DMS 273 (cell line): ENCODE measurements at regions not wholly inside any gene's neighbourhood (a gene's known extent, or its start where the extent isn't known, plus 50 kb on each side); places are given as distances from the start of the nearest gene placed in this dataset.

ENCODE experiments used
- DNase-seq: peaks from one replicate; lab custom pipeline; 2025; ENCODE audit not compliant: unreplicated experiment; lab: John Stamatoyannopoulos, UW

DNA sequence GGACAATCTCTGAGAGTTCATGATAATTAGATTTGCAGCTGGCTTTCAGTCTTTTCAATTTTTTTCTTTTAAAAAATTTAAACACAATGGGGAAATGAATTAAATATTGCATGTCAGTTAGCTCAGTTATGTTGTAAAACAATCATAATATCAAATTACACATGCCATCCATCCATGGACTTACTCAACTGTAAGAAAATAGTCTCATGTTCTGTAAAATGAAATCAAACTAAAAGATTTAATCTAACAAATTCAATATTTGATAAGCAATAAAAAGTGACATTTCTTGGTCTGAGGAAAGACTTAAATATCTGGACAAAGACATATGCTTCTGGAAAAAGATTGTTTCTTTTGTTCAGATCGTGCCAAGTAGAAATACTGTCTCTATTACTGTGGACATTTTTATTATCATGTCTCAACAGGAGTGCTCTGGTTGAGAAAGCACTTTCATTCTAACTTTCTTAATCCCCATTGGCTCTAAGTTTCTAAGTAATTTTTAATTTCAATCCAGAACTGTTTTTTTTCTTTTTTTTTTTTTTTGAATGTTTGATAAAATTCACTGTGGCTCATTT lies 179.2 kb upstream of the FAM3C start:
- no peak for DNase-seq

DNA sequence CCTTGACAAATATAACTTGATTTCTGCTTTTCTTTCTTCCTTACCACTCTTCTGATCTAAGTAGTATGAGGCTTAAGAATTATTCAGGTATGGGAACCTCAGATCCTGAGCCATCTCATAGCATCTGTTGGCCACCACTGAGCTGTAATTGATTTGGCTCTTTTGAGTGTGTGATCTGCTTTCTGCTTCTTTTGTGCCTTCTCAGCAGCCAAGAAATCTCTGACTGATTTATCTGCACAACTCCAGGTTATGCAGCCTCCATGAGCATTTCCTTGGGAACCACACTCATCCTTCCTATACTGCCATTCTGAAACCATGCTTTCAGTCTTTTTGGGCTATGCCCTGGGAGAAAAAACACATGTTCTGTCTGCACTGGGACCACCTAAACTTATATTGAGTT lies 178.0 kb upstream of the FAM3C start:
- no peak for DNase-seq

DNA sequence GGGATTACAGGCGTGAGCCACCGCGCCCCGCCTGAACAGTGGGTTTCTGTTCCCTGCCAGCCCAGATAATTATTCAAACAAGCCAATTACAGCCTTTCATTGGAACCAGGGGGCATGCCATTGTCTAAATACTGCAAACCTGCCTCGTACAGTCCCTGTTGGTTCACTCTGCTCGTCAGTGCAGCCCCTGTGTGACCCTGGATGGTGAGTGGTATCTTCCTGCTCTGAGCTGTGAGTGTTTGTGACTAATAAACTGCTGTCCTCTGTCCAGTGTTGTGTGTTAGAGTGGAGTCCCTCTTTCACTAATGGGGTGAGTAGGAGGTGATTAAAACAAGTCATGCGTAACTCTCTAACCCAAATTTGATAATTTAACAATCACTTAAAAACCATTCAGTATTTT lies 176.5 kb upstream of the FAM3C start:
- DNase-seq, result no peak

DNA sequence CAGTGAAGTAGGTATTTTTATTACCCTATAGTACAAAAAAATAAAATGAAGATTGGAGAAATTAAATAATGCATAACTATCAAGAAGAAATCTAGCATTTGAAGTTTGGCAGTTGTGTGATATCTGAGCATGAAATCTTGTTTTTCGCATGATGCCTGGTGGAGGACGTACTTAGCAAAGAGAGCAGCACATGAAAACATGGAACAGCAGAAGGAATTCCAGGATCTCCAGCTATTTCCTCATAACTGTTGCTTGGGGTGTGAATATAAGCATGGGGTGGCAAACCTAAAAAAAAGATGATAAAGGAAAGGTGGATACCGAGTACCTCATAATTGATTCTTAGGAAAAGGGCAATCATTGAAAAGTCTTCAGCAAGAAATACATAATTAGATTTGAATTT lies 174.3 kb upstream of the FAM3C start:
- no peak for DNase-seq

DNA sequence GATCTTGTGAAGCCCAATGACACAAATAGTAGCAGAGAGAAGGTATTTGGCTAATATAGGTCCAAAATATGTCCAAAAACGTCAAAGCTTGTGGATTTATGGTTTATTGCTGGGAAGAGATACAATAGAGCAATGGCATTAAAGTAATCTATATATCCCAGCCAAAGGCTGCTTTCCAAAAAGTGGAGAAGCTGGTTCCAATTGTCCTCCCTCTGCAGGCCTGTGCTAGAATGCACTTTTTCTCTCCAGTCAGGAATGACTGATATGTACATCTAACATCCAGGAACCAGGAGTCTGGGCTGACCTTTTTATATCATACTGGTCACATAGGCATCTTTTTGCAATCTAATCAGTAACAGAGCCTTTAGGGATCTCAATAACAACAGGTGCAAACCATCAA lies 167.1 kb upstream of the FAM3C start:
- DNase-seq, result peak; percentile 49

DNA sequence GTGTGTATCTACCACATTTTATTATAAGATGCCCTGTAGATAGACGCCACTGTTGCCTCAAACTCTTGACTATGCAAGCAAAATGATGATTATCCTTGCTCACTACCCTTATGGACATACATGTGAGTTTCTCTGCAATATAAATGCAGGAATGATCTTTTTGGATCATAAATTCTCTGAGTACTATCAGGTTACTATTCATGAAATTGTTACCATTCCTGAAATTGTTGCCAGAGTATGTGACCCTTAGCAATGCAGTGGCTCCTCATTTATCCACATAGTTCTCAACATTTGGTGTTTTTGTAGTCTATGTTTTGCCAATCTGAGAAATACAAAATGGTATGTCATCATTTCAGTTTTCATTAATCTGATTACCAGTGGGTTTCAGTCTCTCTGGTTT lies 166.2 kb upstream of the FAM3C start:
- DNase-seq, result no peak

DNA sequence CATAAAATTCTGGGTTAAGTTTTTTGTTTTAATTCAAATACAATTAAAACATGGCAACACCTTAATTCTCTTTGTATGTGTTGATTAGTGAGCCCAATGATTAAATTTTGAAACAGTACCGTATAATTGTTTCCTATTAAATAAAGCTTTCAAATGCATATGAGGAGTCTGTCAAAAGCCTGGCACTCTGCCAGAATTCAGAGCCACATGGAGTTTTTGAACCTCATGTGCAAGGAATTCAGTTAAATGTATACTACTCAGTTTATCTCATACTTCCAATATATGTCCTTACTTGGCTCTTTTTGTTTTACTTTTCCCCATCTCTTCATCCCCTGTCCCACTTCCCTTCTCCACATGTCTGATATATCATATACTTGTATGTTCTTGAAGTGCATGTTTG lies 165.6 kb upstream of the FAM3C start:
- peak; percentile 63 for DNase-seq

DNA sequence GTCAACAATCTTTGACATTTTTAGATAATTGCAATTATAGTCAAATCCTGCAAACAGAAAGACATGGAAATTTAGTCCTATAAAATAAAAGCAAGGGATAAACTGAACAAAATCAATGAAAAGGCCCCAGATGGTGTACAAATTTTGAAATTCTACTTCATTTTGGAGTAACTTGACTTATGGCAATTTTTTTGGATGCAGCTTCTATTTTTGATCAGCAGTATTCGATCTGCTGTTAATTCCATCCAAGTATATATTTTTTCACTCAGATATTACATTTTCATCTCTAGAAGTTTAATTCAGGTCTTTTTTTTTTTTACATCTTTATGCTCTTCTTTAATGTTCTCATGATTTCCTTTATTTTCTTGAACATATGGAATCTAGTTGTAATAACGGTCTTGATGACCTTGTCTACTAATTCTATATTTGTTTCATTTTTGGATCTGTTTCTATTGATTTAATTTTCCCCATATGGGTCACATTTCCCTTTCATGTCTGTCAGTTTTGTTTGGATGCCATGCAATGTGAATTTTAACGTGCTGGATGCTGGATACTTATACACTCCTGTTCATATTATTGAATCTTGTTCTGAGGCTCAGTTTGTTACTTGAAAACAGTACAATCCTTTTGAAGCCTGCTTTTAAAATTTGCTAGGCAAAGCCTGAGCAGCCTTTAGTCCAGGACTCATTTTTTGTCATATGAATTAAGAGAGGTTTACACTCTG lies 164.3 kb upstream of the FAM3C start:
- no peak for DNase-seq

DNA sequence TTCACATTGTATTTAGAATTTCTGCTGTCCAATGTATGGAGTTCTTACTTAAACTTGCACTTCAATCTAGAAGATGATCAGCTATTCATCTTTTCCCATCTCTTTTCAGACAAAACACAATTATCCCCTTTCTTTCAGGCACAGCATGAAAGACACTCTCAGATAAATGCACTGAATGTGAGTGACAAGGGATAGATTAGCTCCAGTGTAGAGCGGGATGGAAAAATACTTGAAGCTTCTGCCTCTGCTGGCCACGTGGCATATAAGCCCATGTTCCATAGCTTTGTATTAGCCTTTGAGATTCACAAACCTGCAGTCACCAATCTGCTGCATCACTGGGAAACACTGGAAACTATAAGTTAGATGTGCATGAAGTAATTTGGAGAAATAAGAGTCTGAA lies 162.2 kb upstream of the FAM3C start:
- DNase-seq, result peak; percentile 15

DNA sequence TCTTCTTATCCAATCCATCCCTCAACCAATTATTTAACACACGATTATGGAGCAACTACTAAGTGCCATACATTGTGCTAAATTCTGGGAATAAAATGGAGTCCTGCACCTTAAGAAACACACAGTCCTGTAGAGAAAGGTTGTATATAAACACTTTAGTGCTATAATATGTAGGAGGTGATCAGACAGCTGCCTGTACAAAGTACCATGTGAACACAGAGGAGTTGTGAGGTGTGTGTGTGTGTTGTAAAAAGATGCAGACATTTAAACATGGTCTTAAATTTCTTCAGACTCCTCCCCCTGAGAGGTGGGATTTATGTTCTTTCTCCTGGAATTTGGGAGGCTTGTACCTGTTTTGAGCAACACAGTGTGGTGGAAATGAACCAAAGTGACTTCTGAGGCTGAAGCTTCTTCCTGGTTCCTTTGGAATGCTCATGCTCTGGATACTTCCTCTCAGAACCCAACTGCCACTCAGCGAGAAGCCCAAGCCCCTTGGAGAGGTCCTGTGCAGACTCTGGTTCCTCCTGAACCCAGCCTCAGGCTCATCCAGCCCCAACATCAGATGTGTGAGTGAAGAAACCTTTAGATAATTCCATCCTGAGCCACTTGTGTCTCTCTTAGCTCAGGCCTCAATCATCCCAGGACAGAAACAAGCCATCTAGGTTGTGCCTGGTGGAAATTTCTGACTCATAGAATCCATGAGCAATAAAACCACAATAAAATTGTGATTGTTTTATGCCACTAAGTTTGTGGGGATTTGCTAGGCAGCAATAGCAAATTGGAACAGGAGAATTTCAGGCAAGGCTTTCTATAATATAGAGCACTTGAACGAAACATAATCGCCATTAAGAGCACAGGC lies 161.2 kb upstream of the FAM3C start:
- DNase-seq, result no peak

DNA sequence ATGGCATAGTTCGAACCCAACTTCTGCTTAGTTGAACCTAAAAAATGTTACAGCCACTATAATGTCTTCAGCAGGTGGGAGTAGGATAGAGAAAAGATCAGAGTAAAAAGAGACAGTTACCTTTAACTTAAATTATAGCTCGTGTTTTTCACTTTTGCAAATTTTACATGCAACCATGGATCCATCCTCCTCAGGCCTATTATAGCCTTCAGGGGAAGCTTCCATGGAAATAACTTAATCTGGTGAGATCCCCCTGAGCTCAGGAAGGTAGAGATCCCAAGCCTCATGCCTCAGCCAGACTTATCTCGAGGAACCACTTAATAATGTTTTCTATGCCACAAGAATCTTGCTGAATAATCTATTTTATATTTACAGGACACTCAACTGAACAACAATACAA lies 159.4 kb upstream of the FAM3C start:
- no peak for DNase-seq

DNA sequence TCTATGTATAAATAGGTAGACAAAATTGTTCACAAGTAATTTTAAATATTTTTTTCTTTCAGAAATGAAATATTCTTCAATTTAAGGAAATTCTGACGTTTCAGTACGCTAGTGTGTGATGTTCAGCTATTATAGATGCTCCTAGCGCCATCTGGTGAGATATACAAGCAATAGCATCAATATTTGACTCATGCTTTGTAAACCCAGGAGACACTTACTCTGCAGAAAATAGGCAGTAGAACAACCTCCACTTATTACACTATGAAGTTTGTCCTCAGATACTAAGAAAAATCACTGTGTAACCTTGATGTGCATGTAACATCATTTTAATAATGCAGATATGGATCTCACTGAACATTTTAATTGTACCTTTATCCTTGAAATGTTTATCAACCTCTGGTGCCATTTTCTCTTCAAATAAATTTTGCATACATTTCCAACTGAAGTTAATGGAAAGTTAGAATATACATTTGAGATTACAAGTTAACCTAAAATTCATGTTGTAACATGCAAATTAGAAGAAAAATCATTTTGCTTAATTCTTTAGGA lies 151.5 kb upstream of the FAM3C start:
- DNase-seq, result peak; percentile 83

DNA sequence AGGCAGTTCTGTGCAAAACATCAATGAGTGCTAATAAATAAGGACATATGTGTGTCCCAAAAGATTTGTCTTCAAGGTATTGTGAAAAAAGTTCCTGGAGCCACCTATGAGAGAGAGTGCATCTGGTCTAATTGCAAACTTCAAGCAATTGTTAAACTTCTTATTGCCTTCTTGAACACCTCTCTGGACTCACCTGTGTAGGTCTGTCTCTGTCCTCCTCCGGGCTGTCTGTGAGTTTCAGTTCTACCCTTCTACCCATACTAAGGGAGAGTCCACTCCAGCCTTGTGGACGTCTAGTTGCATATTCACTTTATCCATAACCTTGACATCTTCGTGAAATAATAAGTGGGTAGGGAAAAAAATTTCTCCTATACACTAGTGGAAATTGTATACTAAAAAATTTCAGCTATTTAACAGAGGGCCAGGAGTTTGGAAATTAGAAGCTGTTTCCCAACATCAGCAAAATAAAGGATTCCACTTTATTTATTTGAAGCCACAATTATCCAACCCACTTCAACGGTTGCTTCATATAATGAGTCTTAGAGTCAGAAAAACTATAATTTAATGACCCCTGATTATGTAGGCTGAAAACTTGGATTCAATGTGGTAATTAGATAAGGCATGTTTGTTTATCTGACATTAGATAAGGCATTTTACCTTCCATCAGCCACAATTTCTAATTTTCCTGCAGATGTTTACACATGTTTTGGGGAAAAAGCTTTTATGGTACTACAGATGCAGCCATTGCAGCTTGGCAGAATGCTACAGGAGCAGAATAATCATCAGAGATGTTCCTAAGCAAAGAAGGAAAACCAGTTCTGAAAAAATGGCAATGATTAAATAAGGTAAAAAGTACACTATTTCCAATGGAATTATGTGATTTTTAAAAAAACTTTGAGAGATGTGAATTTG lies 150.8 kb upstream of the FAM3C start:
- no peak for DNase-seq

DNA sequence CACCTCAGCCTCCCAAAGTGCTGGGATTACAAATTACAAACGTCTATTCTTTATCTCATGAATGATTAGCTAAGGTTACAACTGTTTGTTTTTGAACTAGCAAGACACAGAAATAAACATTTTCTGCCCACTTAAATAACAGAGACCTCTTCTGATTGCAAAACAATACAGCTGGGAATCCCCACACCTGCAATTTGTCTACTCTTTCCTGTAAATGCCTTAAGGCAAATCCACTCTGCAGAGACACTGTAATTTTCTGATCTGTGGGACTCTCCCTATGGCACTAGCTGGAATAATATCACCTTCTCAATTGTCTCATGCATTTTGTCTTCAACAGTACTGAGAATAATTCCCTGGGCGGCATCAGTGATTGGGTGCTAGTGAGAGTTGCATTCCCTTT lies 149.3 kb upstream of the FAM3C start:
- DNase-seq, result no peak

DNA sequence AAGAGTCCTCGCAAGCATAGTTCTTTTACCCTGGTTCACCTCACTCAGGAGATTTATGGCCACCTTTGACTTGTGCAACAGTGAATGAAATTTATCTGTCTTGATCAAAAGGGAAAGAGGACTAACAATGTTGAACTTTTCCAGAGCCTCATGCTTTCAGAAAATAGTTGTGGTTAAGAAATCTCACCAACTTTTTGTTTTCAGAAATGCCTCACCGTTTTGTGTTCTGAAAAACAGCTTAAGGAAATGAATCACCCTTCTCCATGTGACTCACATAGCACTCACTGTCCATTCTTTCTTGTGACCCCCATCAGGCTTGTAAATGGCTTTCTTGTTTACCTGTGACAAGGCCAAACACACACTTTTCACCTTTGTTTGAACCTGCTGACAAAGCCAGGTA lies 148.6 kb upstream of the FAM3C start:
- DNase-seq, result no peak

DNA sequence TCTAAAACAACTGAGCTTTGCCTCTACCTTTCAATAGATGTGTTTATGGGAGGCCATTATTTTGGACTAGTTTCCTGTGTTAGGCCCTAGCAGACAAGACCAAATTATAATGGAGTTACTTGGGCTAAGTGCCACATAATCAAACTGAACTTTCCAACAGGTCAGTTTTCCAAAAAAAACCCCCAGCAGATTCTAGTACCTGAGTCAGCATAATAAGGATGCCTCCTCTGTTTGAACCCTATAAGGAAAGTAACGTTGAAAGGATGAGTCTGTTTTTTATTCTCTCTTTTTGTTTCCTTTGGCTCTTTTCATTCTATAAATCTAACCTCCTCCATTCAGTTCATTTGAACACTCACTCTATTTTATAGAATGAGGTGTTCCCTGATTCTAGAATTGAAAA lies 148.1 kb upstream of the FAM3C start:
- DNase-seq, result no peak

DNA sequence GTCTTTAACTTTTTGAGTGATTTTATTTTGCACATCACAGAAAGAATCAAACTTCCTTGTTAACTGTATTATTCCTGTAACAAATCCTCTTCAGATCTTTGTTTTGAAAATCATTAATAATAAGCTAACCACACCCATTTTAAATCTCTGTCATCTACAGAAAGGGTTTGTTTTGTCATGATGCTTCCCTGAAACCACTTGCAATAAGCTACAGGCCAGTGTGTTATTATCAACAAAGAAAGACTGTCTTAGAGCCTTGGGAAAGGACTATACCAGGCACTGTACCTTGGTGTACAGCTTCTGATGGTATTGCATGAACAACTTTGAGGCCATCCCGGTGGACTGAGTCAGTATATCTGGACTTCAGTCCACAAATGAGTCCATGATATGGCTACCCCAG lies 145.3 kb upstream of the FAM3C start:
- no peak for DNase-seq

DNA sequence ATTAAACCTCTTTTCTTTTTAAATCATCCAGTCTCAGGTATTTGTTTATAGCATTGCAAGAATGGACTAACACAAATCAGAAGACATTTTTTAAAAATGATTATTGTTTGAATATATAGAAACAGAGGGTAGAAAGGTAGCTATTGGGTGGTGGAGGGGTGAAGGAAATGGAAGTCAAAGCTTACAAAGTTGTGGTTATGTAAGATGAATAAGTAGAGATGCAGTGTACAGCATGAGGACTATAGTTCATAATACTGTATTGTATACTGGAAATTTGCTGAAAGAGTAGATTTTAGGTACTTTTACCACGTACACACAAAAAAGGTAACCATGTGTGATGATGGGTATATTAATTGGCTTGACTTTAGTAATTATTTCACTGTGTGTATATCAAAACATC lies 144.0 kb upstream of the FAM3C start:
- DNase-seq, result no peak

DNA sequence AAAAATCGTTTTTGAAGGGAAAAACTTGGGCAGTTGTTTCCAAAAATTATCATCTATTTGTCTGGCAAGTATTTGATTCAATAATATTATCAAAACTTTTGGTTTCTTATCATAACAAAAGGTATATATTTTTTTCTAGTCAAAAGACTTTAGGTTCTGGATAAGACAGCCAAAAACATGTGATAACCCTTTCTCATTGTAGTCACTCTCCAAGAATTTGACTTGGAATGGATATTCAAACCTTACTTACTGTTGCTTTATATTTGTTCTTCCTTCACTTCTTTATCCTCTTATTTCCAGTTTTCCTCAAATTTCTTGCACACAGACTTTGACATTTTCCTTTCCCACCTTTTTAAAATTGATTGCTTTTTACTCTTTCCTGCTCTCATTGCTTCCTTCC lies 140.9 kb upstream of the FAM3C start:
- no peak for DNase-seq

DNA sequence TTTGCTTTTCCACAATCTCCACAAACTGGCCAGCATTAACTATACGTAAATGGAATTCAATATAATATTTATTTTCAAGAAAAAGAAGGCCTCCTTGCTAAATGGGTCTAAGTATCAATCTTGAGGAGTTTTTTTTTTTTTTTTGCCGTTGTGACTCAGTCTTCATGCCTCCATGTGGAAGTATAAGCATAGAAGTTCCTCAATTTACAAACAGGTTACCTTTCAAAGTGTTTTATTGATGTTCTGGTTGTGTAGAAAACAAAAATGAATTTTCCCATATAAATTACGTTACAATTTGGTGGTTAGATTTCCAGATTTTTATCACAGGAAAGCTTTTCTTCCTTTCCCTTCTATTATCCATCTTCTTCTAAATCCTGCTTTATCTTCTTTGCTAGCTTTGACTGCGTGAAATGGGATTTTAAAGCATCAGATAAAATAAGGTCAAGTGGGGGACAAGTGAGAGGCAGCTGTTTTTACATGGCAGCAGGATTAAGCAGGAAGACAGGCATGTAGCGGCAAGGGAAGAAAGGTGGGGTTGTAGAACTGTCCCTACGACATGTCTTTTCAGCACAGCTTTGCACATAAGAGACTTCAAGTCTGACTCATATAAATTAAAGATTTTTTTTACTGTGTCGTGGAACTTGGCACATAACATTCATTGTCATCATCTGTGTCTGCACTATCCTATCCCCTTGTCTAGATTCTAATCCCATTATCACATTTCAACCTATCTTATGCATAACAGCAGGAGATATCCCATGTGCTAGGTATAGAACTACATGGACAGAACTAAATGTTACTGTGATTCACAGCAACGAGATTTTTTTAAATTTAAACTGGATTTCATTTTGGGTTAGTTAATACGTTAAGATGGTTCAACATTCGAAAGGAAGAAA lies 135.3 kb upstream of the FAM3C start:
- DNase-seq, result peak; percentile 44
